SK-N-SH treated with all-trans-retinoic acid at 6 μM for 48 hours (cell line): ENCODE measurements at regions not wholly inside any gene's neighbourhood (a gene's known extent, or its start where the extent isn't known, plus 50 kb on each side); places are given as distances from the start of the nearest gene placed in this dataset.

Experiments
- CREB5 ChIP-seq: fragments of 250-450 bp; sonication (Bioruptor Pico); IDR thresholded peaks from 2 replicates; pipeline ENCODE4 v1.5.1; 2020; ENCODE audit warnings: low read depth, mild to moderate bottlenecking, moderate library complexity
- GLIS3 ChIP-seq: fragments of 250-450 bp; sonication (Bioruptor Pico); IDR thresholded peaks from 2 replicates; pipeline ENCODE4 v1.5.0; 2020; ENCODE audit warnings: mild to moderate bottlenecking, moderate library complexity
- ISL1 ChIP-seq: fragments of 250-450 bp; sonication (Bioruptor Pico); IDR thresholded peaks from 2 replicates; pipeline ENCODE4 v2.1.2; 2022; ENCODE audit warnings: mild to moderate bottlenecking, moderate library complexity
- RARB ChIP-seq: fragments of 250-450 bp; sonication (Bioruptor Pico); IDR thresholded peaks from 2 replicates; pipeline ENCODE4 v1.8.0; 2021; ENCODE audit warnings: mild to moderate bottlenecking, moderate library complexity
- SNAI2 ChIP-seq: fragments of 250-450 bp; sonication (Bioruptor Pico); IDR thresholded peaks from 2 replicates; pipeline ENCODE4 v1.5.0; 2020; ENCODE audit warnings: mild to moderate bottlenecking, moderate library complexity
- TCF4 ChIP-seq: fragments of 250-450 bp; sonication (Bioruptor Pico); IDR thresholded peaks from 2 replicates; pipeline ENCODE4 v1.8.0; 2021; ENCODE audit warnings: mild to moderate bottlenecking, moderate library complexity, borderline replicate concordance
- TOX ChIP-seq: fragments of 250-450 bp; sonication (Bioruptor Pico); IDR thresholded peaks from 2 replicates; pipeline ENCODE4 v1.8.0; 2021; ENCODE audit warnings: mild to moderate bottlenecking, moderate library complexity, borderline replicate concordance
- ZFP3 ChIP-seq: fragments of 250-450 bp; sonication (Bioruptor Pico); IDR thresholded peaks from 2 replicates; pipeline ENCODE4 v1.5.0; 2020; ENCODE audit warnings: mild to moderate bottlenecking, moderate library complexity
- ZFP30 ChIP-seq: fragments of 450-650 bp; formaldehyde crosslinking; IDR thresholded peaks from 2 replicates; pipeline ENCODE4 v1.5.0; 2022; ENCODE audit warnings: mild to moderate bottlenecking, moderate library complexity
- ZNF565 ChIP-seq: fragments of 450-650 bp; formaldehyde crosslinking; conservative IDR thresholded peaks from 2 replicates; pipeline ENCODE4 v1.5.0; 2020; ENCODE audit warnings: low read depth, mild to moderate bottlenecking, moderate library complexity
- ZNF70 ChIP-seq: fragments of 450-650 bp; formaldehyde crosslinking; IDR thresholded peaks from 2 replicates; pipeline ENCODE4 v1.5.0; 2020; ENCODE audit warnings: mild to moderate bottlenecking, moderate library complexity
- TF ChIP-seq, protein P1 (sequence below): fragments of 250-450 bp; sonication (Bioruptor Pico); IDR thresholded peaks from 2 replicates; pipeline ENCODE4 v1.8.0; 2020; ENCODE audit warnings: mild to moderate bottlenecking, moderate library complexity, borderline replicate concordance
- TF ChIP-seq, protein P2 (sequence below): fragments of 250-450 bp; sonication (Bioruptor Pico); IDR thresholded peaks from 2 replicates; pipeline ENCODE4 v1.8.0; 2021; ENCODE audit warnings: low read depth, mild to moderate bottlenecking, moderate library complexity, borderline replicate concordance

- no peak for TF ChIP-seq TOX (CRISPR knock-in tag)
- no peak for TF ChIP-seq ZNF565 (CRISPR knock-in tag)
- TF ChIP-seq ISL1: no peak
- TF ChIP-seq ZFP3 (CRISPR knock-in tag): no peak
- TF ChIP-seq TCF4 (CRISPR knock-in tag): no peak
- TF ChIP-seq, protein P1, sequence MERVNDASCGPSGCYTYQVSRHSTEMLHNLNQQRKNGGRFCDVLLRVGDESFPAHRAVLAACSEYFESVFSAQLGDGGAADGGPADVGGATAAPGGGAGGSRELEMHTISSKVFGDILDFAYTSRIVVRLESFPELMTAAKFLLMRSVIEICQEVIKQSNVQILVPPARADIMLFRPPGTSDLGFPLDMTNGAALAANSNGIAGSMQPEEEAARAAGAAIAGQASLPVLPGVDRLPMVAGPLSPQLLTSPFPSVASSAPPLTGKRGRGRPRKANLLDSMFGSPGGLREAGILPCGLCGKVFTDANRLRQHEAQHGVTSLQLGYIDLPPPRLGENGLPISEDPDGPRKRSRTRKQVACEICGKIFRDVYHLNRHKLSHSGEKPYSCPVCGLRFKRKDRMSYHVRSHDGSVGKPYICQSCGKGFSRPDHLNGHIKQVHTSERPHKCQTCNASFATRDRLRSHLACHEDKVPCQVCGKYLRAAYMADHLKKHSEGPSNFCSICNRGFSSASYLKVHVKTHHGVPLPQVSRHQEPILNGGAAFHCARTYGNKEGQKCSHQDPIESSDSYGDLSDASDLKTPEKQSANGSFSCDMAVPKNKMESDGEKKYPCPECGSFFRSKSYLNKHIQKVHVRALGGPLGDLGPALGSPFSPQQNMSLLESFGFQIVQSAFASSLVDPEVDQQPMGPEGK (CRISPR knock-in tag): no peak
- TF ChIP-seq, protein P2, sequence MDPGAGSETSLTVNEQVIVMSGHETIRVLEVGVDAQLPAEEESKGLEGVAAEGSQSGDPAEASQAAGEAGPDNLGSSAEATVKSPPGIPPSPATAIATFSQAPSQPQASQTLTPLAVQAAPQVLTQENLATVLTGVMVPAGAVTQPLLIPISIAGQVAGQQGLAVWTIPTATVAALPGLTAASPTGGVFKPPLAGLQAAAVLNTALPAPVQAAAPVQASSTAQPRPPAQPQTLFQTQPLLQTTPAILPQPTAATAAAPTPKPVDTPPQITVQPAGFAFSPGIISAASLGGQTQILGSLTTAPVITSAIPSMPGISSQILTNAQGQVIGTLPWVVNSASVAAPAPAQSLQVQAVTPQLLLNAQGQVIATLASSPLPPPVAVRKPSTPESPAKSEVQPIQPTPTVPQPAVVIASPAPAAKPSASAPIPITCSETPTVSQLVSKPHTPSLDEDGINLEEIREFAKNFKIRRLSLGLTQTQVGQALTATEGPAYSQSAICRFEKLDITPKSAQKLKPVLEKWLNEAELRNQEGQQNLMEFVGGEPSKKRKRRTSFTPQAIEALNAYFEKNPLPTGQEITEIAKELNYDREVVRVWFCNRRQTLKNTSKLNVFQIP (CRISPR knock-in tag): no peak
- TF ChIP-seq ZNF70: no peak
- no peak for TF ChIP-seq CREB5 (CRISPR knock-in tag)
- no peak for TF ChIP-seq RARB (CRISPR knock-in tag)
- TF ChIP-seq SNAI2 (CRISPR knock-in tag): no peak
- no peak for TF ChIP-seq ZFP30 (CRISPR knock-in tag)
- TF ChIP-seq GLIS3 (CRISPR knock-in tag): no peak
Measured at GRCh38 chr7:130894909-130895750, 161.1 kb upstream of the KLF14 start.
